Caco-2 (cell line): ENCODE measurements at regions not wholly inside any gene's neighbourhood (a gene's known extent, or its start where the extent isn't known, plus 50 kb on each side); places are given as distances from the start of the nearest gene placed in this dataset.

ENCODE experiments used
- BruUV-seq: library from RNA; stranded (reverse); fragments of 400-500 nt; replicated peaks from 2 replicates; lab custom pipeline; 2021; lab: Mats Ljungman, UMichigan
- CTCF ChIA-PET: fragments of 300-600 bp; sonication (Branson Sonifier 250); formaldehyde crosslinking; loops from one replicate; lab custom pipeline; 2022; ENCODE audit warnings: antibody characterized with exemption; lab: Charles Lee
- POLR2A ChIA-PET: fragments of 300-600 bp; sonication (Branson Sonifier 250); formaldehyde crosslinking; loops from one replicate; lab custom pipeline; 2022; ENCODE audit warnings: antibody characterized with exemption; lab: Charles Lee
- DNase-seq, 2 experiments: peaks; one replicate each; pipeline versions ENCODE4 v3.0.0 to v3.0.0-alpha.2; 2020 to 2022
- H3K27me3 ChIP-seq: replicated peaks from 2 replicates; pipeline ENCODE4 v1.6.0; 2011; ENCODE audit warnings: low read length; ENCODE audit not compliant: control insufficient read depth, insufficient read depth
- H3K36me3 ChIP-seq: 2 replicates; pipeline ENCODE4 v1.5.1; 2011; ENCODE audit warnings: low read length; ENCODE audit not compliant: control insufficient read depth, insufficient read depth
- H3K4me1 ChIP-seq: fragments of 250-450 bp; sonication (Bioruptor Pico); 2 replicates; pipeline ENCODE4 v1.5.1; 2020; ENCODE audit warnings: mild to moderate bottlenecking
- H3K4me3 ChIP-seq: 2 replicates; pipeline ENCODE4 v1.5.1; 2011; ENCODE audit warnings: low read depth, mild to moderate bottlenecking, control low read depth, low read length
- H3K9me3 ChIP-seq: fragments of 250-450 bp; sonication (Bioruptor Pico); 2 replicates; pipeline ENCODE4 v1.5.1; 2020; ENCODE audit warnings: mild to moderate bottlenecking, moderate library complexity
- H3K27ac Mint-ChIP-seq: one replicate; pipeline ENCODE4 v1.8.0; 2022; ENCODE audit warnings: mixed read lengths; ENCODE audit not compliant: unreplicated experiment
- H3K27me3 Mint-ChIP-seq: one replicate; pipeline ENCODE4 v1.8.0; 2022; ENCODE audit warnings: mixed read lengths; ENCODE audit not compliant: insufficient read depth, unreplicated experiment
- H3K36me3 Mint-ChIP-seq: one replicate; pipeline ENCODE4 v1.8.0; 2022; ENCODE audit warnings: mild to moderate bottlenecking, mixed read lengths; ENCODE audit not compliant: insufficient read depth, unreplicated experiment
- H3K4me1 Mint-ChIP-seq: one replicate; pipeline ENCODE4 v1.8.0; 2022; ENCODE audit warnings: low read depth, mixed read lengths; ENCODE audit not compliant: unreplicated experiment
- H3K4me3 Mint-ChIP-seq: one replicate; pipeline ENCODE4 v1.8.0; 2022; ENCODE audit warnings: mild to moderate bottlenecking, moderate library complexity, mixed read lengths; ENCODE audit not compliant: unreplicated experiment
- H3K9me3 Mint-ChIP-seq: one replicate; pipeline ENCODE4 v1.8.0; 2022; ENCODE audit warnings: mixed read lengths; ENCODE audit not compliant: unreplicated experiment
- CTCF ChIP-seq, 2 experiments: fragments of 200-600 bp in 1 of 2; IDR thresholded peaks; 1 replicate in 1 of 2; 2 replicates in 1 of 2; pipeline versions ENCODE4 v1.5.1 to v1.8.0; 2011 to 2022; ENCODE audit warnings: antibody characterized with exemption in 1 of 2, control low read depth in 1 of 2, inconsistent platforms in 1 of 2, low read depth in 1 of 2, low read length in 1 of 2, mild to moderate bottlenecking in 1 of 2, moderate library complexity in 1 of 2; ENCODE audit not compliant: insufficient read depth in 1 of 2, severe bottlenecking in 1 of 2, unreplicated experiment in 1 of 2
- intact Hi-C: fragments of 100-400 bp; cut with micrococcal nuclease; formaldehyde crosslinking; loops from one replicate; pipeline ENCODE4 v1.10.0; 2022; ENCODE audit not compliant: unreplicated experiment

GRCh38 chr2:226180281-226180884 lies 619.2 kb downstream of the IRS1 start:
- H3K4me1 ChIP-seq, result 0 out of 2 replicates have a peak, but pooled peaks cover 2% of the 10 kb centered on the region
- no TSS peak for BruUV-seq
- H3K4me1 Mint-ChIP-seq, result peaks cover 4% of the 10 kb centered on the region
- H3K36me3 ChIP-seq, result no peaks in the 10 kb centered on the region
- ChIA-PET CTCF (no interaction called here), POLR2A (no interaction called here)
- no peaks in the 10 kb centered on the region for H3K36me3 Mint-ChIP-seq
- no peak overlapping the region for H3K4me3 ChIP-seq
- H3K27me3 ChIP-seq, result no peaks in the 10 kb centered on the region
- H3K9me3 ChIP-seq, result no peaks in the 10 kb centered on the region; the same call in 1 of the 2 replicates
- no peak overlapping the region for H3K4me3 Mint-ChIP-seq
- no peaks in the 10 kb centered on the region for H3K27me3 Mint-ChIP-seq
- no peak for TF ChIP-seq CTCF (IDR thresholded peaks at IDR 0.05; ENCODE audit: insufficient read depth in 1 of 2, low read depth in 1 of 2, low read length in 1 of 2, severe bottlenecking in 1 of 2, unreplicated experiment in 1 of 2)
- no peak overlapping the region for H3K27ac Mint-ChIP-seq
- no peak for DNase-seq
- intact Hi-C loops, result no loop called here
- peaks cover 20% of the 10 kb centered on the region for H3K9me3 Mint-ChIP-seq

GRCh38 chr2:226179010-226179409 lies 620.6 kb downstream of the IRS1 start:
- Histone ChIP-seq H3K27me3 (no peaks in the 10 kb centered on the region), H3K4me3 (no peak overlapping the region), H3K4me1 (no peaks in the 10 kb centered on the region), H3K9me3 (no peaks in the 10 kb centered on the region; the same call in 1 of the 2 replicates), H3K36me3 (no peaks in the 10 kb centered on the region)
- TF ChIP-seq CTCF (IDR thresholded peaks at IDR 0.05; ENCODE audit: insufficient read depth in 1 of 2, low read depth in 1 of 2, low read length in 1 of 2, severe bottlenecking in 1 of 2, unreplicated experiment in 1 of 2), result no peak
- no peak overlapping the region for H3K27ac Mint-ChIP-seq
- BruUV-seq, result no TSS peak
- POLR2A ChIA-PET, result no interaction called here
- peaks cover 4% of the 10 kb centered on the region for H3K4me1 Mint-ChIP-seq
- peaks cover 30% of the 10 kb centered on the region for H3K9me3 Mint-ChIP-seq
- CTCF ChIA-PET, result no interaction called here
- no peak overlapping the region for H3K4me3 Mint-ChIP-seq
- intact Hi-C loops, result no loop called here
- H3K36me3 Mint-ChIP-seq, result no peaks in the 10 kb centered on the region
- H3K27me3 Mint-ChIP-seq, result no peaks in the 10 kb centered on the region
- no peak for DNase-seq

GRCh38 chr2:226176283-226176984 lies 623.2 kb downstream of the IRS1 start:
- no peak for DNase-seq
- POLR2A ChIA-PET, result no interaction called here
- peaks cover 10% of the 10 kb centered on the region for H3K9me3 Mint-ChIP-seq
- H3K27me3 ChIP-seq, result no peaks in the 10 kb centered on the region
- intact Hi-C loops, result no loop called here
- H3K36me3 Mint-ChIP-seq, result no peaks in the 10 kb centered on the region
- H3K27me3 Mint-ChIP-seq, result no peaks in the 10 kb centered on the region
- CTCF ChIA-PET, result no interaction called here
- no peak overlapping the region for H3K4me3 ChIP-seq
- BruUV-seq, result no TSS peak
- H3K36me3 ChIP-seq, result no peaks in the 10 kb centered on the region
- no peak for TF ChIP-seq CTCF (IDR thresholded peaks at IDR 0.05; ENCODE audit: insufficient read depth in 1 of 2, low read depth in 1 of 2, low read length in 1 of 2, severe bottlenecking in 1 of 2, unreplicated experiment in 1 of 2)
- H3K9me3 ChIP-seq, result no peaks in the 10 kb centered on the region; the same call in 1 of the 2 replicates
- H3K27ac Mint-ChIP-seq, result no peak overlapping the region
- H3K4me3 Mint-ChIP-seq, result no peak overlapping the region
- no peaks in the 10 kb centered on the region for H3K4me1 ChIP-seq
- no peaks in the 10 kb centered on the region for H3K4me1 Mint-ChIP-seq
